CD14-positive monocyte (primary cell): ENCODE measurements at regions not wholly inside any gene's neighbourhood (a gene's known extent, or its start where the extent isn't known, plus 50 kb on each side); places are given as distances from the start of the nearest gene placed in this dataset.

Experiments
- DNase-seq, 3 donors: peaks; one replicate each; pipeline ENCODE4 v3.0.0-alpha.2; 2011 to 2022
- H2AFZ ChIP-seq: 2 replicates; pipeline ENCODE4 v1.6.0; 2012; ENCODE audit warnings: mild to moderate bottlenecking, low read depth, low read length, inconsistent platforms; ENCODE audit not compliant: insufficient read depth, poor library complexity, severe bottlenecking
- H3K27ac ChIP-seq, 2 donors: 1 replicate in 1 of 2; 2 replicates in 1 of 2; pipeline ENCODE4 v1.5.1; 2012 to 2013; ENCODE audit warnings: low read length in 2 of 2, control low read depth in 1 of 2, inconsistent platforms in 1 of 2, low read depth in 1 of 2, mild to moderate bottlenecking in 1 of 2
- H3K27me3 ChIP-seq, 2 donors: one replicate each; pipeline versions ENCODE4 v1.6.0 to v1.6.1; 2011 to 2013; ENCODE audit warnings: low read length in 2 of 2; ENCODE audit not compliant: control insufficient read depth in 2 of 2, insufficient read depth in 2 of 2
- H3K36me3 ChIP-seq, 2 donors: replicated peaks in 1 of 2; 1 replicate in 1 of 2; 2 replicates in 1 of 2; pipeline versions ENCODE4 v1.5.1 to v1.6.1; 2012 to 2013; ENCODE audit warnings: low read length in 2 of 2, control low read depth in 1 of 2, inconsistent platforms in 1 of 2, mild to moderate bottlenecking in 1 of 2; ENCODE audit not compliant: insufficient read depth in 2 of 2, control insufficient read depth in 1 of 2
- H3K4me1 ChIP-seq, 2 donors: 1 replicate in 1 of 2; 2 replicates in 1 of 2; pipeline versions ENCODE4 v1.5.1 to v1.6.1; 2012 to 2013; ENCODE audit warnings: low read length in 2 of 2, control low read depth in 1 of 2, inconsistent platforms in 1 of 2, mild to moderate bottlenecking in 1 of 2, moderate library complexity in 1 of 2; ENCODE audit not compliant: insufficient read depth in 2 of 2, control insufficient read depth in 1 of 2
- H3K4me2 ChIP-seq: replicated peaks from 2 replicates; pipeline ENCODE3; 2012; ENCODE audit warnings: low read length, moderate library complexity, mild to moderate bottlenecking; ENCODE audit not compliant: poor library complexity, severe bottlenecking; ENCODE audit errors: extremely low read depth
- H3K4me3 ChIP-seq, 3 experiments: fragments of 200-600 bp in 1 of 3; sonication (generic) in 1 of 3; replicated peaks in 1 of 3; 1 replicate in 2 of 3; 2 replicates in 1 of 3; pipeline ENCODE4 v1.5.1; 2011 to 2013; ENCODE audit warnings: low read length in 3 of 3, mild to moderate bottlenecking in 3 of 3, control low read depth in 2 of 3, low read depth in 2 of 3, inconsistent platforms in 1 of 3, moderate library complexity in 1 of 3
- H3K79me2 ChIP-seq: 2 replicates; pipeline ENCODE4 v1.6.0; 2012; ENCODE audit warnings: mild to moderate bottlenecking, control low read depth, inconsistent platforms, low read length, moderate library complexity; ENCODE audit not compliant: insufficient read depth
- H3K9ac ChIP-seq: 2 replicates; pipeline ENCODE4 v1.6.0; 2017; ENCODE audit warnings: low read length, mild to moderate bottlenecking; ENCODE audit not compliant: insufficient read depth, poor library complexity, severe bottlenecking
- H3K9me3 ChIP-seq, 2 donors: replicated peaks in 1 of 2; 1 replicate in 1 of 2; 2 replicates in 1 of 2; pipeline versions ENCODE4 v1.5.1 to v1.6.1; 2012 to 2013; ENCODE audit warnings: low read length in 2 of 2, control low read depth in 1 of 2; ENCODE audit not compliant: control insufficient read depth in 1 of 2, insufficient read depth in 1 of 2
- H4K20me1 ChIP-seq: 2 replicates; pipeline ENCODE4 v1.6.0; 2012; ENCODE audit warnings: mild to moderate bottlenecking, low read length, control low read depth, moderate library complexity; ENCODE audit not compliant: insufficient read depth
- H3K27ac Mint-ChIP-seq, 7 donors: one replicate each; pipeline ENCODE4 v1.8.0; 2020; ENCODE audit warnings: mild to moderate bottlenecking in 7 of 7, mixed read lengths in 7 of 7, moderate library complexity in 6 of 7, inconsistent platforms in 2 of 7
- H3K27me3 Mint-ChIP-seq, 3 donors: one replicate each; pipeline ENCODE4 v1.8.0; 2021 to 2022; ENCODE audit warnings: low read depth in 3 of 3, mild to moderate bottlenecking in 3 of 3, mixed read lengths in 3 of 3, moderate library complexity in 3 of 3, inconsistent platforms in 1 of 3
- H3K36me3 Mint-ChIP-seq, 2 donors: one replicate each; pipeline ENCODE4 v1.8.0; 2020; ENCODE audit warnings: mixed read lengths in 2 of 2, inconsistent platforms in 1 of 2, mild to moderate bottlenecking in 1 of 2
- H3K4me1 Mint-ChIP-seq: one replicate; pipeline ENCODE4 v1.8.0; 2020; ENCODE audit warnings: mild to moderate bottlenecking, mixed read lengths
- H3K4me3 Mint-ChIP-seq, 2 donors: one replicate each; pipeline ENCODE4 v1.8.0; 2020; ENCODE audit warnings: mild to moderate bottlenecking in 2 of 2, mixed read lengths in 2 of 2, moderate library complexity in 1 of 2
- H3K9me3 Mint-ChIP-seq, 7 donors: one replicate each; pipeline ENCODE4 v1.8.0; 2020 to 2022; ENCODE audit warnings: mixed read lengths in 7 of 7, mild to moderate bottlenecking in 6 of 7, moderate library complexity in 6 of 7, inconsistent platforms in 2 of 7
- CTCF ChIP-seq: fragments of 200-600 bp; IDR thresholded peaks from one replicate; pipeline ENCODE4 v1.8.0; 2022; ENCODE audit warnings: antibody characterized with exemption, mild to moderate bottlenecking
- WGBS: methylation state at CpG from one replicate; pipeline ENCODE4 v1.1.5; 2013; ENCODE audit warnings: missing lambda C conversion rate; ENCODE audit not compliant: insufficient coverage; 5-methylcytosine and 5-hydroxymethylcytosine counted together
- intact Hi-C, 2 donors: fragments of 100-400 bp; cut with micrococcal nuclease; formaldehyde crosslinking; loops; one replicate each; pipeline versions ENCODE4 v1.15.0 to v1.15.1; 2023

GRCh38 chr14:98847521-98848468, 424.2 kb downstream of the BCL11B start:
- peaks cover 4 to 10% (median 4%) of the 10 kb centered on the region in 3 donors for H3K27me3 Mint-ChIP-seq
- no peak overlapping the region for H3K4me3 ChIP-seq
- H3K4me3 Mint-ChIP-seq = no peak overlapping the region
- no peaks in the 10 kb centered on the region for H3K4me1 Mint-ChIP-seq
- no peaks in the 10 kb centered on the region for H4K20me1 ChIP-seq
- H3K9ac ChIP-seq = no peak overlapping the region
- H3K36me3 Mint-ChIP-seq = no peaks in the 10 kb centered on the region
- no peaks in the 10 kb centered on the region for H3K36me3 ChIP-seq
- DNase-seq = no peak
- peaks cover 0 to 4% of the 10 kb centered on the region in 2 donors for H3K9me3 ChIP-seq
- no peaks in the 10 kb centered on the region for H3K27me3 ChIP-seq
- H2AFZ ChIP-seq = no peak overlapping the region
- H3K4me2 ChIP-seq = no peak overlapping the region
- H3K9me3 Mint-ChIP-seq = peaks cover 0 to 6% (median 2%) of the 10 kb centered on the region in 7 donors
- intact Hi-C loops = no loop called here
- no peak overlapping the region for H3K27ac Mint-ChIP-seq
- no peak overlapping the region for H3K27ac ChIP-seq
- 99% methylated on average over 7 of the region's 11 CpGs for WGBS
- H3K79me2 ChIP-seq = no peaks in the 10 kb centered on the region
- TF ChIP-seq CTCF = no peak
- no peaks in the 10 kb centered on the region for H3K4me1 ChIP-seq

GRCh38 chr14:98853063-98853729, 418.8 kb downstream of the BCL11B start:
- H3K36me3 Mint-ChIP-seq = no peaks in the 10 kb centered on the region
- peaks cover 0 to 5% (median 2%) of the 10 kb centered on the region in 7 donors for H3K9me3 Mint-ChIP-seq
- DNase-seq = no peak
- Histone ChIP-seq H2AFZ (no peak overlapping the region), H4K20me1 (no peaks in the 10 kb centered on the region), H3K27ac (no peak overlapping the region), H3K4me3 (no peak overlapping the region), H3K4me2 (no peak overlapping the region), H3K27me3 (no peaks in the 10 kb centered on the region), H3K9me3 (no peaks in the 10 kb centered on the region), H3K9ac (no peak overlapping the region), H3K4me1 (no peaks in the 10 kb centered on the region), H3K79me2 (no peaks in the 10 kb centered on the region), H3K36me3 (no peaks in the 10 kb centered on the region)
- no peak for TF ChIP-seq CTCF
- H3K27me3 Mint-ChIP-seq = peaks cover 0 to 5% (median 3%) of the 10 kb centered on the region in 3 donors
- WGBS = 85% methylated on average over 7 of the region's 10 CpGs
- intact Hi-C loops = no loop called here
- no peaks in the 10 kb centered on the region for H3K4me1 Mint-ChIP-seq
- H3K27ac Mint-ChIP-seq = no peak overlapping the region
- no peak overlapping the region for H3K4me3 Mint-ChIP-seq
